ENCODE measurements at regions not wholly inside any gene's neighbourhood (a gene's known extent, or its start where the extent isn't known, plus 50 kb on each side); places are given as distances from the start of the nearest gene placed in this dataset.
A peak's percentile ranks its signal among the peaks of the same experiment; 100 is the strongest.
"Not testable (repeated sequence)": the region's sequence is repeated elsewhere in the genome, so short reads cannot be mapped to it uniquely, and the experiment has no call there.

- no peak for DNase-seq
These were observed 241.4 kb upstream of the DGKB start for GRCh38 chr7:15143936-15144335.

GRCh38 chr7:15143121-15143520 lies 240.6 kb upstream of the DGKB start:
- DNase-seq = no peak

- DNase-seq = no peak
These were observed 237.9 kb upstream of the DGKB start for GRCh38 chr7:15140431-15140830.

- DNase-seq = no peak
These were observed 229.1 kb upstream of the DGKB start for GRCh38 chr7:15131661-15132060.

GRCh38 chr7:15130666-15131541 lies 228.4 kb upstream of the DGKB start:
- DNase-seq = no peak

GRCh38 chr7:15128716-15129115 lies 226.2 kb upstream of the DGKB start:
- DNase-seq = no peak

GRCh38 chr7:15126653-15127052 lies 224.1 kb upstream of the DGKB start:
- not testable (repeated sequence) for DNase-seq

- no peak for DNase-seq
These were observed 221.3 kb upstream of the DGKB start for GRCh38 chr7:15123901-15124300.

- no peak for DNase-seq
These were observed 211.2 kb upstream of the DGKB start for GRCh38 chr7:15113752-15114151.

GRCh38 chr7:15105711-15106110 lies 203.2 kb upstream of the DGKB start:
- DNase-seq = no peak

- no peak for DNase-seq
These were observed 202.0 kb upstream of the DGKB start for GRCh38 chr7:15104411-15105092.

- no peak for DNase-seq
These were observed 196.5 kb upstream of the DGKB start for GRCh38 chr7:15099074-15099473.

- DNase-seq = no peak
These were observed 194.3 kb upstream of the DGKB start for GRCh38 chr7:15096853-15097252.

GRCh38 chr7:15094989-15095388 lies 192.4 kb upstream of the DGKB start:
- DNase-seq = no peak

- DNase-seq = no peak
These were observed 185.2 kb upstream of the DGKB start for GRCh38 chr7:15087771-15088170.

GRCh38 chr7:15086862-15087261 lies 184.3 kb upstream of the DGKB start:
- no peak for DNase-seq

- no peak for DNase-seq
These were observed 183.6 kb upstream of the DGKB start for GRCh38 chr7:15086131-15086611.

- DNase-seq = no peak
These were observed 182.8 kb upstream of the DGKB start for GRCh38 chr7:15085366-15085765.

- DNase-seq = no peak
These were observed 181.8 kb upstream of the DGKB start for GRCh38 chr7:15084368-15084767.

GRCh38 chr7:15081891-15082290 lies 179.3 kb upstream of the DGKB start:
- no peak for DNase-seq

GRCh38 chr7:15073301-15073700 lies 170.8 kb upstream of the DGKB start:
- DNase-seq = no peak

GRCh38 chr7:15068324-15068723 lies 165.8 kb upstream of the DGKB start:
- no peak for DNase-seq

- peak; percentile 15 for DNase-seq
These were observed 154.7 kb upstream of the DGKB start for GRCh38 chr7:15057272-15057671.

- not testable (repeated sequence) for DNase-seq
These were observed 151.8 kb upstream of the DGKB start for GRCh38 chr7:15054304-15054703.

Data from NCI-H510A (cell line).